B cell (primary cell): ENCODE measurements at regions not wholly inside any gene's neighbourhood (a gene's known extent, or its start where the extent isn't known, plus 50 kb on each side); places are given as distances from the start of the nearest gene placed in this dataset.

Source experiments
- ATAC-seq: fragments of 200-7000 bp; cut with Tn5 transposase; one replicate; pipeline ENCODE4 v1.10.0; 2021; ENCODE audit warnings: low read depth, mild to moderate bottlenecking, moderate number of reproducible peaks, moderate library complexity
- CTCF ChIA-PET: fragments of 350-600 bp; sonication (Branson Sonifier 250); formaldehyde crosslinking; loops from one replicate; lab custom pipeline; 2021; ENCODE audit warnings: antibody characterized with exemption, inconsistent platforms; lab: Charles Lee
- POLR2A ChIA-PET: fragments of 350-600 bp; sonication (Branson Sonifier 250); formaldehyde crosslinking; loops from one replicate; lab custom pipeline; 2021; ENCODE audit warnings: antibody characterized with exemption; lab: Charles Lee
- DNase-seq: peaks from one replicate; pipeline ENCODE4 v3.0.0; 2013
- H2AFZ ChIP-seq: 2 replicates; pipeline ENCODE4 v1.6.1; 2012; ENCODE audit warnings: mild to moderate bottlenecking, low read depth, low read length; ENCODE audit not compliant: insufficient read depth, poor library complexity, severe bottlenecking
- H3K27ac ChIP-seq, 2 donors: 1 replicate in 1 of 2; 2 replicates in 1 of 2; pipeline ENCODE4 v1.5.1; 2012 to 2013; ENCODE audit warnings: low read length in 2 of 2, mild to moderate bottlenecking in 2 of 2, moderate library complexity in 1 of 2
- H3K27me3 ChIP-seq, 4 experiments: fragments of 200-600 bp in 1 of 4; sonication (generic) in 1 of 4; replicated peaks in 1 of 4; 1 replicate in 2 of 4; 2 replicates in 2 of 4; pipeline versions ENCODE4 v1.6.1 to v1.7.0; 2013 to 2016; ENCODE audit warnings: low read length in 3 of 4, mild to moderate bottlenecking in 2 of 4, mixed read lengths in 1 of 4, moderate library complexity in 1 of 4; ENCODE audit not compliant: insufficient read depth in 4 of 4, control insufficient read depth in 3 of 4; ENCODE audit errors: control extremely low read depth in 1 of 4
- H3K36me3 ChIP-seq, 2 experiments: replicated peaks in 1 of 2; 1 replicate in 1 of 2; 2 replicates in 1 of 2; pipeline versions ENCODE4 v1.6.1 to v1.7.1; 2013; ENCODE audit warnings: low read length in 1 of 2; ENCODE audit not compliant: insufficient read depth in 2 of 2, control insufficient read depth in 1 of 2; ENCODE audit errors: control extremely low read depth in 1 of 2, extremely low read depth in 1 of 2
- H3K4me1 ChIP-seq, 2 donors: fragments of 200-600 bp in 1 of 2; sonication (generic) in 1 of 2; 1 replicate in 1 of 2; 2 replicates in 1 of 2; pipeline versions ENCODE4 v1.5.1 to v1.6.1; 2013 to 2017; ENCODE audit warnings: low read length in 2 of 2; ENCODE audit not compliant: control insufficient read depth in 2 of 2, insufficient read depth in 2 of 2
- H3K4me2 ChIP-seq: replicated peaks from 2 replicates; pipeline ENCODE3; 2012; ENCODE audit warnings: mild to moderate bottlenecking, low read depth, low read length; ENCODE audit not compliant: poor library complexity, severe bottlenecking
- H3K4me3 ChIP-seq, 5 experiments: fragments of 200-600 bp in 1 of 5; sonication (generic) in 1 of 5; 1 replicate in 3 of 5; 2 replicates in 2 of 5; pipeline versions ENCODE4 v1.5.1 to v1.7.0; 2011 to 2016; ENCODE audit warnings: low read length in 4 of 5, mild to moderate bottlenecking in 4 of 5, low read depth in 2 of 5, control low read depth in 1 of 5, moderate library complexity in 1 of 5; ENCODE audit not compliant: insufficient read depth in 1 of 5; ENCODE audit errors: control extremely low read depth in 1 of 5, extremely low read depth in 1 of 5
- H3K79me2 ChIP-seq: fragments of 200-600 bp; sonication (generic); one replicate; pipeline ENCODE4 v1.6.0; 2016; ENCODE audit warnings: low read length; ENCODE audit not compliant: control insufficient read depth, insufficient read depth
- H3K9ac ChIP-seq: fragments of 200-600 bp; sonication (generic); 2 replicates; pipeline ENCODE4 v1.6.1; 2017; ENCODE audit warnings: mild to moderate bottlenecking, low read length, moderate library complexity
- H3K9me3 ChIP-seq, 3 donors: one replicate each; pipeline versions ENCODE4 v1.6.1 to v1.7.1; 2013; ENCODE audit warnings: low read length in 2 of 3; ENCODE audit not compliant: control insufficient read depth in 2 of 3, insufficient read depth in 1 of 3; ENCODE audit errors: control extremely low read depth in 1 of 3
- H4K20me1 ChIP-seq: 2 replicates; pipeline ENCODE4 v1.6.0; 2012; ENCODE audit warnings: mild to moderate bottlenecking, low read length; ENCODE audit not compliant: insufficient read depth, control insufficient read depth, poor library complexity, severe bottlenecking
- H3K27ac Mint-ChIP-seq: one replicate; pipeline ENCODE4 v1.8.0; 2021; ENCODE audit warnings: mixed read lengths
- H3K27me3 Mint-ChIP-seq: one replicate; pipeline ENCODE4 v1.8.0; 2021; ENCODE audit warnings: mixed read lengths
- H3K4me1 Mint-ChIP-seq: one replicate; pipeline ENCODE4 v1.8.0; 2021; ENCODE audit warnings: mixed read lengths
- H3K4me3 Mint-ChIP-seq: one replicate; pipeline ENCODE4 v1.8.0; 2021; ENCODE audit warnings: mixed read lengths
- H3K9me3 Mint-ChIP-seq: one replicate; pipeline ENCODE4 v1.8.0; 2022; ENCODE audit warnings: mixed read lengths; ENCODE audit not compliant: insufficient read depth
- EZH2 ChIP-seq: IDR thresholded peaks from 2 replicates; pipeline ENCODE4 v1.6.1; 2012; ENCODE audit warnings: borderline replicate concordance, low read depth, mild to moderate bottlenecking, moderate library complexity, low read length; ENCODE audit not compliant: insufficient read depth, poor library complexity, severe bottlenecking
- WGBS: methylation state at CpG from one replicate; pipeline ENCODE4 v1.1.5; 2013; ENCODE audit warnings: missing lambda C conversion rate; ENCODE audit not compliant: insufficient coverage; 5-methylcytosine and 5-hydroxymethylcytosine counted together
- intact Hi-C: fragments of 100-400 bp; cut with micrococcal nuclease; formaldehyde crosslinking; loops from one replicate; pipeline ENCODE4 v1.10.0; 2022
- TF ChIP-seq, protein P1 (sequence below): fragments of 200-600 bp; IDR thresholded peaks from one replicate; pipeline ENCODE4 v1.8.0; 2022; ENCODE audit warnings: antibody characterized with exemption, mild to moderate bottlenecking

DNA sequence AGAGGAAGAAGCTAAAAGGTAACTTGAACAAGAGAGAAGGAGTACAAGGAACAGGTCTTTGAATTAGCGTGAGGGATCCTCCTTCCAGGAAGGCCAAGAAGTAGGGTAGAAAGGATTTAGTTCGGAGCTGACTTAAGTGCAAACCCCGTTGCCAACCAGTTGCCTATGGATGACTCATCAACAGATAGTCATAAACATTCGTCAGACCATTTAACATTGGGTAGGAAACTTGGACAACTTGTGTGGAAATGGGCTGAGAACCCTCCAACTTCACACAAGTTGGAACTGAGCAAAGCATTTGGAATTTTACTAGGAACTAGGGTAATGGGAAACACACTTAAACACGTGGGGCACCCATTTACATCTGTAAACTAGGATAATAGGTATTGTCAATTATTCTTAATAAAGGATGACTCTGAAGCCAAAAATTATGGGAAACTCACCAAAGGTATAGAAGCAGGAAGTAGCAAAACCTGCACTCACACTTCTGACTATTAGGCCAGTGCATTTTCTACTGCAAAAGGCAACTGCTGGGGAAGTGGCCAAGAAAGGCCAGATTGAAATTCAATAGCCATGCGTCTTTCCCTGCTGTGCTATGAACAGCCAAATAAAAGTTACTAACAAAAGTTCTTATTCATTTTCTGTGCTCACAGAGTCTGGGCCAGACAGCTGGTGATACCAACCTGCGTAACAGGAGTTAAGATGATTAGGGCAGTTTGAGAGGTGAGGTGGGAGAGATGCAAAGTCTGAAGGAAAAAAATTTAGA, 174.5 kb upstream of the TMC3 start:
- Histone ChIP-seq H3K4me2 (no peak overlapping the region), H3K9ac (no peak overlapping the region), H3K4me3 (no peak overlapping the region), H3K79me2 (no peaks in the 10 kb centered on the region), H3K36me3 (no peaks in the 10 kb centered on the region), H4K20me1 (no peaks in the 10 kb centered on the region), H3K9me3 (no peaks in the 10 kb centered on the region), H3K4me1 (no peaks in the 10 kb centered on the region), H3K27me3 (peaks cover 0 to 3% (median 0%) of the 10 kb centered on the region in 4 experiments), H3K27ac (no peak overlapping the region), H2AFZ (no peak overlapping the region)
- Mint-ChIP-seq H3K27ac (no peak overlapping the region), H3K4me1 (no peaks in the 10 kb centered on the region), H3K9me3 (no peaks in the 10 kb centered on the region), H3K27me3 (peaks cover 4% of the 10 kb centered on the region), H3K4me3 (no peak overlapping the region)
- CTCF ChIA-PET, result no interaction called here
- TF ChIP-seq, protein P1, sequence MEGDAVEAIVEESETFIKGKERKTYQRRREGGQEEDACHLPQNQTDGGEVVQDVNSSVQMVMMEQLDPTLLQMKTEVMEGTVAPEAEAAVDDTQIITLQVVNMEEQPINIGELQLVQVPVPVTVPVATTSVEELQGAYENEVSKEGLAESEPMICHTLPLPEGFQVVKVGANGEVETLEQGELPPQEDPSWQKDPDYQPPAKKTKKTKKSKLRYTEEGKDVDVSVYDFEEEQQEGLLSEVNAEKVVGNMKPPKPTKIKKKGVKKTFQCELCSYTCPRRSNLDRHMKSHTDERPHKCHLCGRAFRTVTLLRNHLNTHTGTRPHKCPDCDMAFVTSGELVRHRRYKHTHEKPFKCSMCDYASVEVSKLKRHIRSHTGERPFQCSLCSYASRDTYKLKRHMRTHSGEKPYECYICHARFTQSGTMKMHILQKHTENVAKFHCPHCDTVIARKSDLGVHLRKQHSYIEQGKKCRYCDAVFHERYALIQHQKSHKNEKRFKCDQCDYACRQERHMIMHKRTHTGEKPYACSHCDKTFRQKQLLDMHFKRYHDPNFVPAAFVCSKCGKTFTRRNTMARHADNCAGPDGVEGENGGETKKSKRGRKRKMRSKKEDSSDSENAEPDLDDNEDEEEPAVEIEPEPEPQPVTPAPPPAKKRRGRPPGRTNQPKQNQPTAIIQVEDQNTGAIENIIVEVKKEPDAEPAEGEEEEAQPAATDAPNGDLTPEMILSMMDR, result no peak
- TF ChIP-seq EZH2, result no peak
- WGBS, result 100% methylated on average over 1 of the region's 7 CpGs
- POLR2A ChIA-PET, result no interaction called here
- no peak for ATAC-seq
- intact Hi-C loops, result no loop called here
- no peak for DNase-seq

DNA sequence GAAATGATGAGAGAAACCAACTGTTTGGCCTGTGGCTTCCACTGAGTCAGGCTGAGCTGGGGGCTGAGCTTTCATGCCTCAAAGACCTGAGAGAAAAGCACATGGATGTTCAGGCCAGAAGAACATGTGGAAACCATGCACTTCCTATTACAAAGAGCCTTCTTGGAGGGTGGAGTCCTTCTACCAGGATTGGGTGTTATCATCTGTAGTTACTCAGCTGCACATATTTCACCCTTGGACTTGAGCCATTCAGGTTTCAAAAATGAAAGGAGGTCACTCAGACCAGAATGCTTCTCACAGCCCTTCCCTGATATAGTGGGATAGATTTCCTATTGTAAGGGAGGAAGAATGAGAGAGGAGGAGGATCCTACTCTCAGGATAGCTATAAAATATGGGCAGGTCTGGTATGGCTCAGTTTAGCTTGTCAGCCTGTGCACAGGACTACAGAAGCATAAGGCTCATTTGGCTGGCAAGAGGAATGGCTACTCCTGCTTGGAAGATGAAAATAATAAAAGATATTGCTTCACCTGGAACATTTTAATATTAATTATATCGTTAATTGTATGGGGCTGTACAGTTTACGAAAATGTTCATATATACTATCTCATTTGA, 173.6 kb upstream of the TMC3 start:
- Histone ChIP-seq H2AFZ (no peak overlapping the region), H3K4me2 (no peak overlapping the region), H3K9me3 (no peaks in the 10 kb centered on the region), H3K4me1 (no peaks in the 10 kb centered on the region), H4K20me1 (no peaks in the 10 kb centered on the region), H3K27ac (no peak overlapping the region), H3K36me3 (no peaks in the 10 kb centered on the region), H3K79me2 (no peaks in the 10 kb centered on the region), H3K4me3 (no peak overlapping the region), H3K27me3 (peaks cover 0 to 3% (median 0%) of the 10 kb centered on the region in 4 experiments), H3K9ac (no peak overlapping the region)
- Mint-ChIP-seq H3K27ac (no peak overlapping the region), H3K27me3 (no peaks in the 10 kb centered on the region), H3K4me3 (no peak overlapping the region), H3K9me3 (peaks cover 3% of the 10 kb centered on the region), H3K4me1 (no peaks in the 10 kb centered on the region)
- ATAC-seq (no peak), DNase-seq (no peak)
- no CpG with 5 or more reads among the region's 2 CpGs for WGBS
- intact Hi-C loops, result no loop called here
- CTCF ChIA-PET, result no interaction called here
- no peak for TF ChIP-seq EZH2
- TF ChIP-seq, protein P1, result no peak
- POLR2A ChIA-PET, result no interaction called here
